Upper lobe of right lung (tissue), 1 donor: ENCODE measurements at regions not wholly inside any gene's neighbourhood (a gene's known extent, or its start where the extent isn't known, plus 50 kb on each side); places are given as distances from the start of the nearest gene placed in this dataset.

Source experiments
- ATAC-seq: fragments of 200-7000 bp; cut with Tn5 transposase; one replicate; pipeline ENCODE4 v1.9.1; 2020; ENCODE audit warnings: mild to moderate bottlenecking, moderate library complexity
- DNase-seq: peaks from one replicate; pipeline ENCODE4 v3.0.0-alpha.2; 2020
- H3K27ac ChIP-seq: fragments of 200-600 bp; one replicate; pipeline ENCODE4 v1.8.0; 2022
- H3K27me3 ChIP-seq: fragments of 200-600 bp; one replicate; pipeline ENCODE4 v1.8.0; 2022; ENCODE audit warnings: mild to moderate bottlenecking
- H3K36me3 ChIP-seq: fragments of 200-600 bp; one replicate; pipeline ENCODE4 v1.8.0; 2022
- H3K4me1 ChIP-seq: fragments of 200-600 bp; one replicate; pipeline ENCODE4 v1.8.0; 2022
- H3K4me3 ChIP-seq: fragments of 200-600 bp; one replicate; pipeline ENCODE4 v1.8.0; 2022; ENCODE audit warnings: mild to moderate bottlenecking
- H3K9me3 ChIP-seq: fragments of 200-600 bp; one replicate; pipeline ENCODE4 v1.8.0; 2022
- intact Hi-C: fragments of 100-400 bp; cut with DNase I; formaldehyde crosslinking; loops from one replicate; pipeline ENCODE4 v1.11.0; 2022
- TF ChIP-seq, protein P1 (sequence below): fragments of 200-600 bp; IDR thresholded peaks from one replicate; pipeline ENCODE4 v1.8.0; 2022; ENCODE audit warnings: antibody characterized with exemption
- donor health status: DM: no; HTN: yes; CAD: no; lungs with severe emphysema.

DNA sequence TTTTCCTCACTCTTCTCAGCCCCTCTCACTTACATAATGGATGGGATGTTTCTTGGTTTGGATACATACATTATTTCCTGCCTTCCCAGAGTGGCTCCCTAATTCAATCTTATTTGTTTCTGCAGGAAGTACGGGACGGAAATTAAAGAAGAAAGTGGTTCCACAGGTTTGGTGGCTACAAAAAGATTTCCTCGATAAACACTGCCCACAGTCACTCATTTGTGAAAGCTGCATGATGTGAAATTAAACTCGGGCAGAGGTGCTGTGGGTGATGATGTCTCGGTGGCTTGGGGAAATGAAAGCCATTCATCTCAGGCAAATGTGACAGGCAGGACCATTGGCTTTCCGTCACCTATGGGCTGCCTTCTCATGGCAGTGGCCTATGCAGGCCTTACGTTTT, 119.5 kb upstream of the KCNG1 start:
- H3K4me3 ChIP-seq: no peak overlapping the region
- H3K4me1 ChIP-seq: no peaks in the 10 kb centered on the region
- H3K36me3 ChIP-seq: no peaks in the 10 kb centered on the region
- intact Hi-C loops: no loop called here
- H3K27ac ChIP-seq: no peak overlapping the region
- ATAC-seq (no peak), DNase-seq (no peak)
- TF ChIP-seq, protein P1, sequence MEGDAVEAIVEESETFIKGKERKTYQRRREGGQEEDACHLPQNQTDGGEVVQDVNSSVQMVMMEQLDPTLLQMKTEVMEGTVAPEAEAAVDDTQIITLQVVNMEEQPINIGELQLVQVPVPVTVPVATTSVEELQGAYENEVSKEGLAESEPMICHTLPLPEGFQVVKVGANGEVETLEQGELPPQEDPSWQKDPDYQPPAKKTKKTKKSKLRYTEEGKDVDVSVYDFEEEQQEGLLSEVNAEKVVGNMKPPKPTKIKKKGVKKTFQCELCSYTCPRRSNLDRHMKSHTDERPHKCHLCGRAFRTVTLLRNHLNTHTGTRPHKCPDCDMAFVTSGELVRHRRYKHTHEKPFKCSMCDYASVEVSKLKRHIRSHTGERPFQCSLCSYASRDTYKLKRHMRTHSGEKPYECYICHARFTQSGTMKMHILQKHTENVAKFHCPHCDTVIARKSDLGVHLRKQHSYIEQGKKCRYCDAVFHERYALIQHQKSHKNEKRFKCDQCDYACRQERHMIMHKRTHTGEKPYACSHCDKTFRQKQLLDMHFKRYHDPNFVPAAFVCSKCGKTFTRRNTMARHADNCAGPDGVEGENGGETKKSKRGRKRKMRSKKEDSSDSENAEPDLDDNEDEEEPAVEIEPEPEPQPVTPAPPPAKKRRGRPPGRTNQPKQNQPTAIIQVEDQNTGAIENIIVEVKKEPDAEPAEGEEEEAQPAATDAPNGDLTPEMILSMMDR: no peak
- H3K9me3 ChIP-seq: no peaks in the 10 kb centered on the region
- H3K27me3 ChIP-seq: peaks cover 9% of the 10 kb centered on the region

DNA sequence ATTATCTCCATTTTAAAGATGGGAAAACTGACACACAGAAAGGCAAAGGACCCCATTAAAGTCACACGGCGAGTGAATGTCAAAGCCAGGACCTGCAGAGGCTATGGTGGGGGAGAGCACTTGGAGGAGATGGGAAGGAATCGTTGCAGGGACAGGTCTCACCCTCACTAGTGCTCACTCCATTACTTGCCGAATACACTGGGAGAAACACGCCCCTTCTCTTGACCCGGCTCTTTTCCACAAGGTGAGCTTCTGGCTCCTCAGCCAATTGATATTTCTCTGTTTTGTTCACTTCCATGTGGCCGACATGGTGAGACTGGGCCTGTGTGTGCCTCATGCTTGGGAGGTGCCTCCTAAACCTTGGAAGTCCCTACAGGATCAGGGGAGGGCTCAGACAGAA, 117.8 kb upstream of the KCNG1 start:
- TF ChIP-seq, protein P1: no peak
- Histone ChIP-seq H3K4me3 (no peak overlapping the region), H3K27me3 (peaks cover 9% of the 10 kb centered on the region), H3K27ac (no peak overlapping the region), H3K4me1 (no peaks in the 10 kb centered on the region), H3K36me3 (no peaks in the 10 kb centered on the region), H3K9me3 (no peaks in the 10 kb centered on the region)
- DNase-seq: no peak
- intact Hi-C loops: no loop called here
- no peak for ATAC-seq

DNA sequence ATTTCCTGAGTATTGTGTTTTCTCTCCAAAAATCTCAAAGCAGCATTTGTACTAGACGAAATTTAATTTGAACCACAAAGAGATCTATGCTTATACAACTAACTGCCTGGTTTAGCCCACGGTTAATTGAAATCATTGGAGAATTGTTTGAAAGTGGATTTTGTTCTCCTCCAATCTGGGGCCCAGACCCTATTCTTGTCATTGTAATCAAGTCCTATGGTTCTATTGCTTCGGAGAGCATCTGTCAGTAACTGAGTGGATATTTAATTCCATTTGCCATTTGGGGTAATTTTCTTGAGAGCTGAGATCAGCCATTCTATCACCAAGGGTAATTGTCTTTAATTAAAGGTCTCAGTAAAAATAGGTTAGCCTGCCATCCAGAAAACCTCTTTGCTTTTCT, 117.0 kb upstream of the KCNG1 start:
- peaks cover 2% of the 10 kb centered on the region for H3K27me3 ChIP-seq
- ATAC-seq (no peak), DNase-seq (no peak)
- no peaks in the 10 kb centered on the region for H3K9me3 ChIP-seq
- TF ChIP-seq, protein P1: no peak
- no peaks in the 10 kb centered on the region for H3K36me3 ChIP-seq
- H3K4me1 ChIP-seq: no peaks in the 10 kb centered on the region
- no peak overlapping the region for H3K4me3 ChIP-seq
- intact Hi-C loops: no loop called here
- H3K27ac ChIP-seq: no peak overlapping the region

DNA sequence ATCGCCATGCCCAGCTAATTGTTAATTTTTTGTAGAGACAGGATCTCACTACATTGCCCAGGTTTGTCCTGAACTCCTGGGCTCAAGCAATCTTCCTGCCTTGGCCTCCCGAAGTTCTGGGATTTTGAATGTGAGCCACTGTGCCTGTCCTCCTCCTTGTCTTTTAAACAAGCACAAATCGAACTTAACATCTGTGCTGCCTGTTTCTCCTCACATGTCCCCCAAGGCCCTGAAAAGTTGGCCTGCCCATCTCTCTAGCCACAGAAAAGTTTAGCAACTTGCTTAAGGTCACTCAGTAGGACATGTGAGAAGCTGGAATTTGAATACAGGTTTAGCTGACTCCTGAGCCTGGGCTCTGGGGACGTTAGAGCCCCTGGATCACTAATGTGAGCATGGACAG, 115.7 kb upstream of the KCNG1 start:
- no peaks in the 10 kb centered on the region for H3K27me3 ChIP-seq
- H3K4me3 ChIP-seq: no peak overlapping the region
- DNase-seq (no peak), ATAC-seq (no peak)
- no peaks in the 10 kb centered on the region for H3K9me3 ChIP-seq
- no peaks in the 10 kb centered on the region for H3K36me3 ChIP-seq
- TF ChIP-seq, protein P1: no peak
- intact Hi-C loops: no loop called here
- no peaks in the 10 kb centered on the region for H3K4me1 ChIP-seq
- no peak overlapping the region for H3K27ac ChIP-seq

DNA sequence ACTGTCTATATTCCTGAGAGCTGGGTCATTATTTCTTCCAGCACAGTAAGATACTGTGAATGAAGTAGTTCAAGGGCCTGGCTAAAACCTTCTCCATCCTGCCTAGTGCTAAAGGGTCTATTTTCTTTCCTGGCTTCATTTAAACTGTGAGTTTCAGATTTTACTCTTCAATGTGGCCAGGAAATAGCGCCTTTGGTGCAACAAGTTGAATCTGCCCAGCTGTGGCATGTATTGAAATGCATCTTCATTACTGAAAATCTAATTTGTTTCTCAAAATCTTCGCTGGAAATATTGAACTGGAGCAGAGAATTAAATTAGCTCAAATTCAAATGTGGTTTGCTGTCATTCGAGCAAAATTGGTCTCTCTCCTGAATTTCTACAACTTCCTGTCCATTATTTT, 114.6 kb upstream of the KCNG1 start:
- Histone ChIP-seq H3K9me3 (no peaks in the 10 kb centered on the region), H3K27ac (no peak overlapping the region), H3K27me3 (no peaks in the 10 kb centered on the region), H3K4me1 (no peaks in the 10 kb centered on the region), H3K4me3 (no peak overlapping the region), H3K36me3 (no peaks in the 10 kb centered on the region)
- TF ChIP-seq, protein P1: no peak
- DNase-seq (no peak), ATAC-seq (no peak)
- intact Hi-C loops: no loop called here
